ENCODE measurements at regions not wholly inside any gene's neighbourhood (a gene's known extent, or its start where the extent isn't known, plus 50 kb on each side); places are given as distances from the start of the nearest gene placed in this dataset.

DNA sequence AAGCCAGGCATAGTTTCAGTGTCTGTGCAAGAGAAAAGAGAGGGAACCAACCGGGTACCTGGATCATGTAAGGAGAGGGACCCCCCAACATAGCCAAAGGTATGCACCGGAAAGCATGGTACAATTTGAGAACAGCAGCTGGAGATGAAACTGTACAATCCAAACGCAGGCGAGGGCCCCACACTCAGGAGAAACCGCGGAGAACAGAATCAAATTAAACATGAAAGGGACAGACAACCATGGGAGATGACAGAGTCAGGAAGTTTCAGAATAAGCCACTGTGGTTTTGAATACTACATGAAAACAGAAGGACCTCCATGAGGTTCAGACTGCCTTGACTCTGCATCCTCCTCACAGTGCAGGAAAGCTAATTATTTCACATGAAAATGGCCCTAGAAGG lies 62.9 kb upstream of the SPATA13 start:
- Histone ChIP-seq H3K9me3 (ENCODE audit: low read depth, low read length) (no peaks in the 10 kb centered on the region), H3K79me2 (ENCODE audit: insufficient read depth, low read length) (no peaks in the 10 kb centered on the region), H3K27me3 (ENCODE audit: insufficient read depth, low read length) (peaks cover 2% of the 10 kb centered on the region), H3K27ac (ENCODE audit: low read depth, low read length) (no peak overlapping the region), H3K4me3 (ENCODE audit: insufficient read depth, low read length) (no peak overlapping the region), H2AFZ (ENCODE audit: low read length) (no peak overlapping the region), H3K36me3 (ENCODE audit: insufficient read depth, low read length) (no peaks in the 10 kb centered on the region), H3K4me2 (ENCODE audit: insufficient read depth, low read length) (no peak overlapping the region), H4K20me1 (ENCODE audit: insufficient read depth, low read length) (no peaks in the 10 kb centered on the region), H3K4me1 (ENCODE audit: insufficient read depth, low read length) (no peaks in the 10 kb centered on the region)
- TF ChIP-seq, protein P1, sequence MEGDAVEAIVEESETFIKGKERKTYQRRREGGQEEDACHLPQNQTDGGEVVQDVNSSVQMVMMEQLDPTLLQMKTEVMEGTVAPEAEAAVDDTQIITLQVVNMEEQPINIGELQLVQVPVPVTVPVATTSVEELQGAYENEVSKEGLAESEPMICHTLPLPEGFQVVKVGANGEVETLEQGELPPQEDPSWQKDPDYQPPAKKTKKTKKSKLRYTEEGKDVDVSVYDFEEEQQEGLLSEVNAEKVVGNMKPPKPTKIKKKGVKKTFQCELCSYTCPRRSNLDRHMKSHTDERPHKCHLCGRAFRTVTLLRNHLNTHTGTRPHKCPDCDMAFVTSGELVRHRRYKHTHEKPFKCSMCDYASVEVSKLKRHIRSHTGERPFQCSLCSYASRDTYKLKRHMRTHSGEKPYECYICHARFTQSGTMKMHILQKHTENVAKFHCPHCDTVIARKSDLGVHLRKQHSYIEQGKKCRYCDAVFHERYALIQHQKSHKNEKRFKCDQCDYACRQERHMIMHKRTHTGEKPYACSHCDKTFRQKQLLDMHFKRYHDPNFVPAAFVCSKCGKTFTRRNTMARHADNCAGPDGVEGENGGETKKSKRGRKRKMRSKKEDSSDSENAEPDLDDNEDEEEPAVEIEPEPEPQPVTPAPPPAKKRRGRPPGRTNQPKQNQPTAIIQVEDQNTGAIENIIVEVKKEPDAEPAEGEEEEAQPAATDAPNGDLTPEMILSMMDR (IDR thresholded peaks at IDR 0.05; ENCODE audit: extremely low read depth, low read depth, low read length), result no peak
- DNase-seq (ENCODE audit: insufficient read length, low spot score, missing footprints), result no peak

DNA sequence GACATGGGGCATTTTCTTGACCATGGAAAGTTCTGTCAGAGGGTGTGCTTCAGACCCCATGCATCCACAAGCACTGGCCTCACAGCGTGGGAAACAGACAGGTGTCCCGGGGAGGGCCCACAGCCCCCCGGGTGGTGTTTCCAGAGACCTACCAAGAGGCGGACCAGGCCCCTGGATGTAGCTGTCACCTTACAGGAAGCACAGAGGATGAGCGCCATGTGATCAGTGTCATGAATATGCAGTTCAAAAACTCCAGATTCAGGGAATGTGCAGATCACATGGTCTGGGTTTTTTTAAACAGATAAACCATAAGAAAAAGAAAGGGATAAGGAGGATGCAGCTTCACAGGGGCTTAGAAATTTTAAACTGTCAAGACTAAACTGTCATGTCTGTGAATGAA lies 61.0 kb upstream of the SPATA13 start:
- no peaks in the 10 kb centered on the region for H4K20me1 ChIP-seq (ENCODE audit: insufficient read depth, low read length)
- no peak overlapping the region for H3K27ac ChIP-seq (ENCODE audit: low read depth, low read length)
- DNase-seq (ENCODE audit: insufficient read length, low spot score, missing footprints), result no peak
- peaks cover 7% of the 10 kb centered on the region for H3K27me3 ChIP-seq (ENCODE audit: insufficient read depth, low read length)
- no peak overlapping the region for H3K4me2 ChIP-seq (ENCODE audit: insufficient read depth, low read length)
- H3K4me1 ChIP-seq (ENCODE audit: insufficient read depth, low read length), result no peaks in the 10 kb centered on the region
- no peaks in the 10 kb centered on the region for H3K79me2 ChIP-seq (ENCODE audit: insufficient read depth, low read length)
- TF ChIP-seq, protein P1 (IDR thresholded peaks at IDR 0.05; ENCODE audit: extremely low read depth, low read depth, low read length), result no peak
- no peaks in the 10 kb centered on the region for H3K36me3 ChIP-seq (ENCODE audit: insufficient read depth, low read length)
- no peaks in the 10 kb centered on the region for H3K9me3 ChIP-seq (ENCODE audit: low read depth, low read length)
- no peak overlapping the region for H2AFZ ChIP-seq (ENCODE audit: low read length)
- H3K4me3 ChIP-seq (ENCODE audit: insufficient read depth, low read length), result no peak overlapping the region

DNA sequence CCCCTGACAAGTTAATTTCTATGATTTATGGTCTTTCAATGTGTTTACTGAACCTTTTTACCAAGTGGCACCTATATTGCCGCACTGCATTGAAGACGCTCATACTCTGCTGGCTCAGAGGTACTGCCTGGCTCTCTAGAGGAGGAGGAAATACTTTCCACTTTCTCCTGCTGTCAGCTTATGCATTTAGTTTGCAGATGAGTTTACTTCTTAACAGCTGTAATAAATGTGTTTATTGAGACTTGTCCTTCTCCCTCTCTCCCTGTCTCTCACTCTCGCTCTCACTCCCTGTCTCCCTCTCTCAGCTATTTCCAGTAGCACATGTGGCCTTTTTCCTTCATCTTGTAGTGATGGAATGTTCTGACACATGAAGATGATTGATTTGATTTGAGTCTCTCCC lies 60.3 kb upstream of the SPATA13 start:
- Histone ChIP-seq H3K4me2 (ENCODE audit: insufficient read depth, low read length) (no peak overlapping the region), H3K9me3 (ENCODE audit: low read depth, low read length) (no peaks in the 10 kb centered on the region), H3K27ac (ENCODE audit: low read depth, low read length) (no peak overlapping the region), H3K4me1 (ENCODE audit: insufficient read depth, low read length) (no peaks in the 10 kb centered on the region), H4K20me1 (ENCODE audit: insufficient read depth, low read length) (no peaks in the 10 kb centered on the region), H2AFZ (ENCODE audit: low read length) (no peak overlapping the region), H3K27me3 (ENCODE audit: insufficient read depth, low read length) (peaks cover 7% of the 10 kb centered on the region), H3K4me3 (ENCODE audit: insufficient read depth, low read length) (no peak overlapping the region), H3K79me2 (ENCODE audit: insufficient read depth, low read length) (no peaks in the 10 kb centered on the region), H3K36me3 (ENCODE audit: insufficient read depth, low read length) (no peaks in the 10 kb centered on the region)
- TF ChIP-seq, protein P1 (IDR thresholded peaks at IDR 0.05; ENCODE audit: extremely low read depth, low read depth, low read length), result no peak
- DNase-seq (ENCODE audit: insufficient read length, low spot score, missing footprints), result no peak

DNA sequence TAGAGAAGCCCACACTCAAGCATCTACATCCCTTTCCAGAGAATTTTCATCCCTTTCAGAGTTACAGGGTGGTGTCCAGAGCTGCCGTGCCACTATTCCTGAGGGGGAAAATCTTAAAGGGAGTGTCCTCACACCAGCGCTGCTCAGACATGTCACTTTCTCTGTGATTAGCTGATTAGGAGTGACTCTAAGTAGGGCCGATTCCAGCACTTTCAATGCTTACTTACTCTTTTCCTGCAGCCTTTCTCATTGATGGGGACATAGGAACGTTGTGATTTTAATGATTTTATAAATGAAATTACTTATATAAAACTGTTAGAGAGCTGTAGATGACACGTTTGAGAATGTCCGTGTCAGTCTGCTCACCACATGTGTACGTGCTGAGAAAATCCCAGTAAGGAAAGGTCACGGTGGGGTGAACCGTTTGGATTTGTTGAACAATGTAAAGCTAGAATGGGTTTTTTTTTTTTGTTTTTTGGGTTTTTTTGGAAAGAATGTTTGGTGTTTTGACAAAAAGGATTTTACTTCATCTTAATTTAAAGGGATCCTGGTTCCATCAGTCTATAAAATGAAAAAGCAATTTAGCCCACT lies 56.6 kb upstream of the SPATA13 start:
- Histone ChIP-seq H3K9me3 (ENCODE audit: low read depth, low read length) (no peaks in the 10 kb centered on the region), H3K4me2 (ENCODE audit: insufficient read depth, low read length) (no peak overlapping the region), H3K27ac (ENCODE audit: low read depth, low read length) (no peak overlapping the region), H3K4me3 (ENCODE audit: insufficient read depth, low read length) (no peak overlapping the region), H3K27me3 (ENCODE audit: insufficient read depth, low read length) (peaks cover 7% of the 10 kb centered on the region), H4K20me1 (ENCODE audit: insufficient read depth, low read length) (no peaks in the 10 kb centered on the region), H3K36me3 (ENCODE audit: insufficient read depth, low read length) (no peaks in the 10 kb centered on the region), H2AFZ (ENCODE audit: low read length) (no peak overlapping the region), H3K79me2 (ENCODE audit: insufficient read depth, low read length) (no peaks in the 10 kb centered on the region), H3K4me1 (ENCODE audit: insufficient read depth, low read length) (no peaks in the 10 kb centered on the region)
- DNase-seq (ENCODE audit: insufficient read length, low spot score, missing footprints), result no peak
- TF ChIP-seq, protein P1 (IDR thresholded peaks at IDR 0.05; ENCODE audit: extremely low read depth, low read depth, low read length), result no peak

Measured in osteoblast (primary cell).